ENCODE measurements at regions not wholly inside any gene's neighbourhood (a gene's known extent, or its start where the extent isn't known, plus 50 kb on each side); places are given as distances from the start of the nearest gene placed in this dataset.

- ATAC-seq (no peak), DNase-seq (ENCODE audit: low spot score) (no peak)
- TF ChIP-seq MLX (CRISPR knock-in tag; IDR thresholded peaks at IDR 0.05) (no peak), CTCF (IDR thresholded peaks at IDR 0.05) (no peak), GRHL2 (CRISPR knock-in tag; IDR thresholded peaks at IDR 0.05; ENCODE audit: insufficient replicate concordance, severe bottlenecking) (no peak), PRRX2 (CRISPR knock-in tag; IDR thresholded peaks at IDR 0.05) (no peak)
- Mint-ChIP-seq H3K4me1 (peaks cover 18% of the 10 kb centered on the region), H3K4me3 (no peak overlapping the region), H3K9me3 (no peaks in the 10 kb centered on the region), H3K36me3 (no peaks in the 10 kb centered on the region), H3K27me3 (ENCODE audit: low read depth) (no peaks in the 10 kb centered on the region), H3K27ac (no peak overlapping the region)
- CTCF ChIA-PET: interaction anchor here (2.8 kb wide), 1 partner anchor 9 kb away, joined by 15 read pairs; no protein-coding TSS in a partner anchor
- POLR2A ChIA-PET: interaction anchor here (0.5 kb wide), 1 partner anchor 183 kb away, joined by 6 read pairs; no protein-coding TSS in a partner anchor
These were observed 540.5 kb upstream of the JAG1 start for GRCh38 chr20:11214256-11214840.

GRCh38 chr20:11216451-11217314 is 542.9 kb upstream of the JAG1 start:
- no peaks in the 10 kb centered on the region for H3K9me3 Mint-ChIP-seq
- CTCF ChIA-PET: interaction anchor here (0.9 kb wide), 1 partner anchor 11 kb away, joined by 6 read pairs; no protein-coding TSS in a partner anchor
- no peak for ATAC-seq
- POLR2A ChIA-PET: no interaction called here
- DNase-seq (ENCODE audit: low spot score): no peak
- peaks cover 18% of the 10 kb centered on the region for H3K4me1 Mint-ChIP-seq
- no peak overlapping the region for H3K4me3 Mint-ChIP-seq
- no peaks in the 10 kb centered on the region for H3K36me3 Mint-ChIP-seq
- no peak overlapping the region for H3K27ac Mint-ChIP-seq
- H3K27me3 Mint-ChIP-seq (ENCODE audit: low read depth): no peaks in the 10 kb centered on the region
- TF ChIP-seq NFYB (CRISPR knock-in tag; conservative IDR thresholded peaks at IDR 0.05; ENCODE audit: low read depth): no peak
- TF ChIP-seq JUN (CRISPR knock-in tag; IDR thresholded peaks at IDR 0.05): no peak
- TF ChIP-seq ZNF281 (CRISPR knock-in tag; IDR thresholded peaks at IDR 0.05): no peak
- no peak for TF ChIP-seq ZSCAN18 (CRISPR knock-in tag; IDR thresholded peaks at IDR 0.05)
- TF ChIP-seq IRF1 (CRISPR knock-in tag; IDR thresholded peaks at IDR 0.05): no peak
- no peak for TF ChIP-seq CBFB (CRISPR knock-in tag; IDR thresholded peaks at IDR 0.05; ENCODE audit: low read depth)
- no peak for TF ChIP-seq FOXP4 (CRISPR knock-in tag; IDR thresholded peaks at IDR 0.05)
- TF ChIP-seq JAZF1 (CRISPR knock-in tag; IDR thresholded peaks at IDR 0.05): no peak
- no peak for TF ChIP-seq ESRRA (CRISPR knock-in tag; IDR thresholded peaks at IDR 0.05; ENCODE audit: borderline replicate concordance)
- TF ChIP-seq E2F5 (CRISPR knock-in tag; IDR thresholded peaks at IDR 0.05): no peak
- TF ChIP-seq ZNF263 (CRISPR knock-in tag; IDR thresholded peaks at IDR 0.05; ENCODE audit: low read depth): no peak
- TF ChIP-seq MAX (CRISPR knock-in tag; IDR thresholded peaks at IDR 0.05): no peak
- no peak for TF ChIP-seq RELA (CRISPR knock-in tag; IDR thresholded peaks at IDR 0.05; ENCODE audit: borderline replicate concordance)
- no peak for TF ChIP-seq NFE2L1 (CRISPR knock-in tag; IDR thresholded peaks at IDR 0.05)
- TF ChIP-seq GABPB1 (CRISPR knock-in tag; IDR thresholded peaks at IDR 0.05): no peak
- no peak for TF ChIP-seq ERG (CRISPR knock-in tag; IDR thresholded peaks at IDR 0.05)
- TF ChIP-seq RORB (CRISPR knock-in tag; IDR thresholded peaks at IDR 0.05): no peak
